ENCODE measurements at regions not wholly inside any gene's neighbourhood (a gene's known extent, or its start where the extent isn't known, plus 50 kb on each side); places are given as distances from the start of the nearest gene placed in this dataset.

GRCh38 chr10:92768104-92768503 lies 78.3 kb downstream of the HHEX start:
- no peak for TF ChIP-seq FOXM1 (IDR thresholded peaks at IDR 0.05; ENCODE audit: borderline replicate concordance, low read depth)
- TF ChIP-seq TAF1 (IDR thresholded peaks at IDR 0.05; ENCODE audit: low read depth): no peak
- TF ChIP-seq CEBPB (IDR thresholded peaks at IDR 0.05): no peak
- no peak for TF ChIP-seq EGR1 (IDR thresholded peaks at IDR 0.05)
- TF ChIP-seq MAX (IDR thresholded peaks at IDR 0.05): no peak
- no peak for TF ChIP-seq USF1 (IDR thresholded peaks at IDR 0.05)
- TF ChIP-seq TCF12 (IDR thresholded peaks at IDR 0.05; ENCODE audit: low read depth): no peak
- TF ChIP-seq YY1 (IDR thresholded peaks at IDR 0.05; ENCODE audit: low read depth): no peak
- no peak for TF ChIP-seq RAD21 (IDR thresholded peaks at IDR 0.05; ENCODE audit: low read depth)
